ENCODE measurements at regions not wholly inside any gene's neighbourhood (a gene's known extent, or its start where the extent isn't known, plus 50 kb on each side); places are given as distances from the start of the nearest gene placed in this dataset.

GRCh38 chr11:96481204-96481603 lies 91.4 kb downstream of the JRKL start:
- Histone ChIP-seq H3K27me3 (replicated peaks; ENCODE audit: insufficient read depth, low read depth, low read length, poor library complexity) (no peaks in the 10 kb centered on the region), H3K9me3 (ENCODE audit: low read depth, low read length, poor library complexity, severe bottlenecking) (no peaks in the 10 kb centered on the region), H3K4me1 (ENCODE audit: insufficient read depth, low read length, poor library complexity, severe bottlenecking) (no peaks in the 10 kb centered on the region), H3K4me3 (ENCODE audit: low read depth, low read length, poor library complexity, severe bottlenecking) (no peak overlapping the region), H3K36me3 (ENCODE audit: insufficient read depth, low read length, poor library complexity, severe bottlenecking) (no peaks in the 10 kb centered on the region), H3K27ac (ENCODE audit: low read depth, low read length, poor library complexity, severe bottlenecking) (no peak overlapping the region)
- ChIA-PET CTCF (interaction anchor here (0.9 kb wide), 1 partner anchor 17 kb away, joined by 6 read pairs; no protein-coding TSS in a partner anchor), POLR2A (ENCODE audit: low non-redundant PET) (no interaction called here)
- no TSS peak for BruUV-seq (replicated peaks)
- no peak for TF ChIP-seq CTCF (conservative IDR thresholded peaks at IDR 0.05; ENCODE audit: low read depth, low read length)
- TF ChIP-seq EZH2 (IDR thresholded peaks at IDR 0.05; ENCODE audit: borderline replicate concordance, low read depth, low read length, poor library complexity, severe bottlenecking) = no peak
- intact Hi-C loops (cut with micrococcal nuclease; ENCODE audit: unreplicated experiment) = no loop called here
- no peak for DNase-seq (ENCODE audit: low spot score)

GRCh38 chr11:96481771-96482170 lies 92.0 kb downstream of the JRKL start:
- no TSS peak for BruUV-seq (replicated peaks)
- Histone ChIP-seq H3K4me3 (ENCODE audit: low read depth, low read length, poor library complexity, severe bottlenecking) (no peak overlapping the region), H3K36me3 (ENCODE audit: insufficient read depth, low read length, poor library complexity, severe bottlenecking) (no peaks in the 10 kb centered on the region), H3K27ac (ENCODE audit: low read depth, low read length, poor library complexity, severe bottlenecking) (no peak overlapping the region), H3K9me3 (ENCODE audit: low read depth, low read length, poor library complexity, severe bottlenecking) (no peaks in the 10 kb centered on the region), H3K4me1 (ENCODE audit: insufficient read depth, low read length, poor library complexity, severe bottlenecking) (no peaks in the 10 kb centered on the region), H3K27me3 (replicated peaks; ENCODE audit: insufficient read depth, low read depth, low read length, poor library complexity) (no peaks in the 10 kb centered on the region)
- ChIA-PET CTCF (no interaction called here), POLR2A (ENCODE audit: low non-redundant PET) (no interaction called here)
- no peak for DNase-seq (ENCODE audit: low spot score)
- no peak for TF ChIP-seq EZH2 (IDR thresholded peaks at IDR 0.05; ENCODE audit: borderline replicate concordance, low read depth, low read length, poor library complexity, severe bottlenecking)
- no peak for TF ChIP-seq CTCF (conservative IDR thresholded peaks at IDR 0.05; ENCODE audit: low read depth, low read length)
- intact Hi-C loops (cut with micrococcal nuclease; ENCODE audit: unreplicated experiment) = no loop called here

DNA sequence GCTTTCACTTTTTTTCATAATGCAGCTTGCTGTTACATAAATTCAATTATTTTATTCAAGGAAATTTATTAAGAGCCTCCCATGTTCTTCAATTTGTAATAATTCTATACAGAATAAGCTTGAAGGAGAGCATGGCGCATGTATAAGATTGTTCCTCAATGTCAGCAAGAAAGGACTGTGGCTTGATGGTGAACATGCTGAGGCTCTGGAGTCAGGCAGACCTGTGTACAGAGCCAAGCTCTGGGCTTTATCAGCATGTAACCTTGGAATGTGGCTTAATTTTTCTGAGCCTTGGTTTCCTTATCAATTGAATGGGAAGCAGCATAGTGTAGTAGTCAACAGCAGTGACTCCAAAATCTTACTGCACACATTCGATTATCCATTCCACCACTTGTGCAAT lies 92.4 kb downstream of the JRKL start:
- Histone ChIP-seq H3K27ac (ENCODE audit: low read depth, low read length, poor library complexity, severe bottlenecking) (no peak overlapping the region), H3K4me1 (ENCODE audit: insufficient read depth, low read length, poor library complexity, severe bottlenecking) (no peaks in the 10 kb centered on the region), H3K27me3 (replicated peaks; ENCODE audit: insufficient read depth, low read depth, low read length, poor library complexity) (no peaks in the 10 kb centered on the region), H3K36me3 (ENCODE audit: insufficient read depth, low read length, poor library complexity, severe bottlenecking) (no peaks in the 10 kb centered on the region), H3K4me3 (ENCODE audit: low read depth, low read length, poor library complexity, severe bottlenecking) (no peak overlapping the region), H3K9me3 (ENCODE audit: low read depth, low read length, poor library complexity, severe bottlenecking) (no peaks in the 10 kb centered on the region)
- TF ChIP-seq CTCF (conservative IDR thresholded peaks at IDR 0.05; ENCODE audit: low read depth, low read length) = no peak
- TF ChIP-seq EZH2 (IDR thresholded peaks at IDR 0.05; ENCODE audit: borderline replicate concordance, low read depth, low read length, poor library complexity, severe bottlenecking) = no peak
- ChIA-PET CTCF (no interaction called here), POLR2A (ENCODE audit: low non-redundant PET) (no interaction called here)
- no peak for DNase-seq (ENCODE audit: low spot score)
- no TSS peak for BruUV-seq (replicated peaks)
- intact Hi-C loops (cut with micrococcal nuclease; ENCODE audit: unreplicated experiment) = no loop called here

Data from A673 (cell line).